NCI-H2196 treated with DMSO at 0.1 percent for 48 hours (cell line): ENCODE measurements at regions not wholly inside any gene's neighbourhood (a gene's known extent, or its start where the extent isn't known, plus 50 kb on each side); places are given as distances from the start of the nearest gene placed in this dataset.

Experiments
- DNase-seq: peaks from one replicate; lab custom pipeline; 2025; ENCODE audit not compliant: unreplicated experiment; lab: John Stamatoyannopoulos, UW

DNA sequence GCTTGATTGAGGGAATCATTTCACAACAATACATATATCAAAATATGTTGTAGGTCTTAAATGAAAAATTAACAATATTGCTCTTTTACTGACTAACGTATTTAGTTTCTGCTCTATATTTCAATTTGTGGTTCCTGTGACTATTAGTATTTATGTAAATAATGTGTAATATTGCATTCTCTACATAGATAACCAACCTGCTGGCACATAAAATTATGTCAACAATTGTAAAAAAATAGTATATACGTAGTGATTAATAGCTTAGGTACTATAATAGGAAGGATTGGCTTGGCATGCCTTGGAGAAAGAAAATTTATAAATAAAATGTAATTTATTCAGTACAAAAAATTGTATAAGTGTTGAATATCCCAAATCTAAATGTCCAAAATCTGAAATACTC is 1336.1 kb downstream of the PCDH9 start:
- no peak for DNase-seq

DNA sequence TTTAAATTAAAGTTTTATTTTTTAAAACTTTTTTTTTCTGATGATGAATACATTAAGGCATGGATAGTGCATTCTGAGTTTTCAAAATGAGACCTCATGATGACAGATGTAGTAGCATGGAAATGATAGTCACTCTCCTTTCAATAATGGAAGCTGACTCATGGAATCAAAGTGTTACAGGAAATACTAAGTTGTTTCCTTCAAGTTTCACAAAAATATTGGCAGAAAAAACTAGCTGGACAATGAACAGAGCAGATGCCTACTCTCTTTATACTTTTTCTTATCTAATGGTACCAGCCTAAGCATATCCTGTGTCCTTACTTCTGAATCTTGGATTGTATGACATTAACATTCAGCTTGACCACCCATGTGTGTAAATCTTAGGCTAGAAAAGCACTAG is 1337.3 kb downstream of the PCDH9 start:
- DNase-seq: no peak

DNA sequence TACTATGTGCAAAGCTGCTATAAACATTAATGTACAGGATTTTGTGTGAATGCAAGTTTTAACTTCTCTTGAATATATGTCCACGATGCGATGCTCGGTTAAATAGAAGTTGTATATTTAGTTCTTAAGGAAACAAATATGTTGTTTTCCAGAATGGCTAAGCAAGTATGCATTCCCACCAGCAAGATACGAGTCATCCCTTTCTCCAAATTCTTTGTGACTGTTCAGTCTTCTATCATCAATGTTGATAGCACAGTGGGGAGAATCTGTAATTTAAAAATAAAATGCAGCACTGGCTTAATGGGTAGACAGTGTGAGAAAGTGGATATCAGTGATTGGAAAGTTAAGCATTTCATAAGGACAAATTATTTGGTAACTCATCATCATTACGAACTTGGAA is 1340.8 kb downstream of the PCDH9 start:
- no peak for DNase-seq

GRCh38 chr13:65882810-65883209 is 1347.3 kb downstream of the PCDH9 start:
- no peak for DNase-seq

DNA sequence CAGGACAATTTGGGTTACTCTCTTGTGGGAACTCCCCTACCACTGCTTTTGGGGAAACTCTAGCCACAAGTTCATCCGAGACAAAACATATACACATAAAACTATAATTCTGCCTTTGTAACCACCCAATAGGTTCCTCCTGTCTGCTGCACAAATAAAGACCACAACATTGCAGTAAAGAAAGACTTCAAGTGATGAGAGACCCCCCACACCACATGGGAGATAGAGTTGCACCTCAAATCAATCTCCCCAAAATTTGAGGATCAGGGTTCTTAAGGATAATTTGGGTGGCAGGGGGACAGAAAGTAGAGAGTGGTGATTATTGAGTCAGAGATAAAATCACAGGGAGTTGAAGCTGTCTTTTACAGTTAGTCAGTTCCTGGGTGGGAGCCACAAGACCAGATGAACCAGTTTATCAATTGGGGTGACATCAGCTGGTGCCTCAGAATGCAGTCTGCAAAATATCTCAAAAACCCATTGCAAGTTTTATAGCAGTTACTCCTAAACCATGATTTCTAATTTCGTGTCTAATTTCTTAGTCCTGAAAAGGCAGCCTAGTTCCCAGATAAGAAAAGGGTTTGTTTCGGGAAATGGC is 1348.5 kb downstream of the PCDH9 start:
- DNase-seq: no peak

GRCh38 chr13:65875031-65875430 is 1355.1 kb downstream of the PCDH9 start:
- no peak for DNase-seq

- DNase-seq: no peak
Measured at GRCh38 chr13:65872448-65872847, 1357.7 kb downstream of the PCDH9 start.

GRCh38 chr13:65868884-65869283 is 1361.3 kb downstream of the PCDH9 start:
- no peak for DNase-seq

GRCh38 chr13:65868099-65868498 is 1362.0 kb downstream of the PCDH9 start:
- no peak for DNase-seq

DNA sequence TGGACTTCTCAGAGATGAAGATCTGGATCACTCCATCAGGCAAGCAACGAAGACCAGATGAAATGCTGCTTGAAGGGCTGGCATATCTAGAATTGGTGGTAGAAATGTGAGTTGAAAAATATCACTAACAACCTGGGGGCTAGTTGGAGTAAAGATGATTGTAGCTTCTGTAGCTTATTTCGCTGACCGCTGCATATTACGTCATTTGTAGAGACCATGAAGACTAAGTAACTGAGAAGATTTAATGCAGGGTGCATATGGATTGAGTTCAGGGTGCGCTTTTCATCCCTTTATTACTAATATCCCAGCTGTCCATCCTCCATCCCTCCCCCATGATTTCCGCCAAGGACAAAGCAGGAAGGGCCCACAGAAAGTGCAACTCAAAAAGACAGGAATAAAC is 1364.0 kb downstream of the PCDH9 start:
- DNase-seq: no peak

- no peak for DNase-seq
Measured at GRCh38 chr13:65865206-65865605, 1364.9 kb downstream of the PCDH9 start.

DNA sequence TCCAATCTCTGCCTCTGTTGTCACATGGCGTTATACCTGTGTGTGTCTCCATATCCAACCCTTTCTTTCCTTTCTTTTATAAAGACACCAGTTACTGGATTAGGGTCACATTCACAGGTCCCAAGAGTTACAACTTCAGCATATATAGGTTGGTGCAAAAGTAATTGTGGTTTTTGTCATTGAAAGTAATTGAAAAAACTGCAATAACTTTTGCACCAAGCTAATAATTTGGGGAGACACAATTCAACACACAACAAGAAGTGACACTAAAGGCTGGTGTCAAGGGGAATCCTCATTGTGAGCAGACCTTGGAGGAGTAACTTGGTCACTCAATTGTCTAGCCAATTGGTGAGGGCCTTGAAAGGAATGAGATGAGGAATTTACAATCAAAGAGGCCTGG is 1366.1 kb downstream of the PCDH9 start:
- no peak for DNase-seq

DNA sequence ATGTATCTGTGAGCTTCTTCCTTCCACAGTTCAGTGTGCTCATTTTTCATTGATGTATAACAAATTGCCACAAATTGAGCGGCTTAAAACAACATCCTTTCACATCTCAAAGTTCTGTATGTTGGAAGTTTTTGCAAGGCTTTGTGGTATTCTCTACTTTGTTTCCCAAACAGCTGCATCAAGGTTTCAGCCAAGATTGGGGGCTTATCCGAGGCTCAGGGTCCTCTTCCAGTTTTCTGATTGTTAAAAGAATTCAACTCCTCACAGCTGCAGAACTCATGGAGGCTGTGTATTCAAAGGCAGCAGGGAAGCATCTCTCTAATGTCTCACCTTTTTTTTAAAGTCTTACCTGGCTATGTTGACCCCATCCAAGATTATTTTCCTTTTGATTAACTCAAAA is 1369.8 kb downstream of the PCDH9 start:
- no peak for DNase-seq

- no peak for DNase-seq
Measured at GRCh38 chr13:65857942-65858565, 1372.1 kb downstream of the PCDH9 start.

- DNase-seq: no peak
Measured at GRCh38 chr13:65856431-65856830, 1373.7 kb downstream of the PCDH9 start.

GRCh38 chr13:65855242-65855805 is 1374.8 kb downstream of the PCDH9 start:
- DNase-seq: no peak

GRCh38 chr13:65854431-65854830 is 1375.7 kb downstream of the PCDH9 start:
- DNase-seq: no peak

DNA sequence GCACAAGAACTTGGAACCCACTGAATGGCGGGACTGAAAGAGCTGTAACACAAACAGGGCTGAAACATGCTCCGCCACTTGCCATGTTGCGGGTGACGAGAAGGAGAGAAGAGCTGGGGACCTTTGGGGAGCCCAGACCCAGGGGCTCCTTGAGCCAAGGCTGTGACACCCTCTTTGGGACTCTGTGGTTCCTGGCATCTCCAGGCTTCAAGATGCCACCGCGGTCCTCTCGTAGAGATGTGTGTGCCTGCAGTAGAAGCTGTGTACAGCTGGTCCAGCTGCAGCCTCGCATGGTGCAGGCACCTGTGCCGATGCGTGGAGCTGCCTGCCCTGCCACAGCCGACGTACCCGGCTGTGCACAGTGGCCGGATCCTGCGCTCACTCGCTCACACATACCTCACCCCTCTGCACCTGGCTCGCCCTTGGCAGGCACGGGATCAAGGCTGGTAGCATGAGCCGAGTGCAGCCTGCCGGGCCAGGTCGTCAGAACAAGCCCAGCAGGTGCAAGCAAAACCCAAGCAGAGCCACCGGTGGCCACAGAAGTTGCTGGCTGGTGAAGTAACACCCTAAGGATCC is 1385.8 kb downstream of the PCDH9 start:
- no peak for DNase-seq

DNA sequence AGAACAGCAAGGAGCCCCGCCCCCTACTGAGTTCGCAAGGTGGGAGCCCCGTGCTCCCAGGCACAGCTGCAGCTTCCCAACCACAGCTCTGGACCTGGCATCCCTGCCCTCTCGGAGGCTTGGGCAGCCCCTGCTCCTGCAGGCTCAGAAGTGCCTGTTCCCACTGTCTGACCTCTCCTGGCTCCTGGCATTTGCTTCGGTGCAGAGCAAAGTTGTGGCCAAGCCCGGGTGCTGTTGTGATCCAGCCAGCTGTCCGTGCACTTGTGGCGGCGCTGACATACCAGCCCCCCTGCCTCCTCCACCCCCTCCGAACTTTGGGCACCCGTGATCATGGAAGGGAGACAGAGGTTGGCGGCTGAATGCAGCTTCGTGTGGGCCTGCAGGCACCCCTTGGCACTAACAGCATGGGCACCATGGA is 1386.8 kb downstream of the PCDH9 start:
- DNase-seq: no peak

DNA sequence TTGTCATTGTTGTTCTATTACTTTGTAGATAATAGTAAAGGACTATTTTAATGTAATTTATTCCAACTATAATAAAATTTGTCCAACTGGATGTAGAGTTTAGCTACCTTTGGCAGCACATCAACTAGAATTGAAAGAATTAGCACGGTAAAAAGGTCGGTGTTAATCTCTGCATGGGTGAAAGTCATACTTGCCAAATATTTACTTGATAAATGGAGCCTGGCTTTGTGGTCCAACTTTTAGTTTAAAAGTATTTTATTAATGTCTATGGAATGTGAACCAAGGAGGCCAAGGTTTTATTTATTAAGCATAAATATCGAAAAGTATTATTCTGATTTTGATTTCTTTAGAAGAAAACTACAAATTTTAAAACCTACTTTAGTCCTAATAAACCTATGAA is 1389.0 kb downstream of the PCDH9 start:
- DNase-seq: no peak

DNA sequence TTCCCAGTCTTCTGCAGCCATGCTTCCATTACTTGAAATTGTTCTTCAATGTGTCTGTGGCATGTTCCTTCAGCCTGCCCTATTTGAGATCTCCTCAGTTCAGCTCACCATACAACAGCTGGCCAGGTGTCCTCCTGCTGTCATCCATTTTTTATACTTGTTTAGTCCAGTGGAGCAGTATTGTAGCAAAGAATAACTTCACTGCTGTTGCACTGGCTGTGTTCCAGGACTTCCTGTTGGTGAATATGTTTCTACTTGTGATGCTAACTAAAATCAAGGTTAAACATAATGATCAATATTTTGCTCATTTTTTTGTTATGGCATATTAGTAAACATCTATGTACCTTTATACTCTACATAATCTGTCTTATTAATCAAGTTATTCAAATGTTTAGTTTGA is 1394.1 kb downstream of the PCDH9 start:
- no peak for DNase-seq

- DNase-seq: no peak
Measured at GRCh38 chr13:65834897-65835296, 1395.2 kb downstream of the PCDH9 start.
